ENCODE measurements at regions not wholly inside any gene's neighbourhood (a gene's known extent, or its start where the extent isn't known, plus 50 kb on each side); places are given as distances from the start of the nearest gene placed in this dataset.

GRCh38 chr14:101022121-101022520 lies 118.6 kb upstream of the RTL1 start (continued):
- TF ChIP-seq ZNF430 (CRISPR knock-in tag; IDR thresholded peaks at IDR 0.05) (no peak), ZNF33A (CRISPR knock-in tag; IDR thresholded peaks at IDR 0.05; ENCODE audit: borderline replicate concordance) (no peak), ZNF451 (CRISPR knock-in tag; IDR thresholded peaks at IDR 0.05) (no peak)

- intact Hi-C loops (cut with micrococcal nuclease; ENCODE audit: unreplicated experiment) (no loop called here), in situ Hi-C loops (cut with HindIII; ENCODE audit: extremely low pct_ligation_motif_present, low pct_unique_long_range_greater_than_20kb) (no loop called here)
- FAIRE-seq, result no peak
- H3K27me3 ChIP-seq (ENCODE audit: control insufficient read depth in 1 of 2, insufficient read depth in 2 of 2, low read length in 2 of 2), result peaks cover 8 to 78% of the 10 kb centered on the region in 2 experiments
- 31% methylated on average over 15 of the region's 15 CpGs for WGBS (ENCODE audit: low lambda C conversion rate)
- H3K36me3 ChIP-seq (replicated peaks in 1 of 2; ENCODE audit: control insufficient read depth in 1 of 2, insufficient read depth in 2 of 2, low read length in 2 of 2), result no peaks in the 10 kb centered on the region
- H3K4me2 ChIP-seq (ENCODE audit: low read depth, low read length), result no peak overlapping the region
- no peak overlapping the region for H3K9ac ChIP-seq (ENCODE audit: insufficient read depth, low read depth, low read length)
- no peaks in the 10 kb centered on the region for H3K9me3 ChIP-seq (ENCODE audit: low read length)
- no peak for DNase-seq (ENCODE audit: low spot score)
- H4K20me1 ChIP-seq (ENCODE audit: insufficient read depth, low read length), result 0 out of 2 replicates have a peak, but pooled peaks cover 4% of the 10 kb centered on the region
- ATAC-seq, result no peak
- no peak overlapping the region for H3K27ac ChIP-seq (ENCODE audit: extremely low read length, insufficient read depth, low read length)
- H3K4me3 ChIP-seq (replicated peaks in 1 of 3; ENCODE audit: insufficient read depth in 1 of 3, low read depth in 2 of 3, low read length in 3 of 3), result no peak overlapping the region
- H2AFZ ChIP-seq (ENCODE audit: low read length), result no peak overlapping the region
- no TSS peak for BruUV-seq (replicated peaks)
- CTCF ChIA-PET (ENCODE audit: low intra/inter-chr PET ratio, low total read pairs), result no interaction called here
- no peaks in the 10 kb centered on the region for H3K79me2 ChIP-seq (ENCODE audit: insufficient read depth, low read length)
- POLR2A ChIA-PET, result no interaction called here
- TF ChIP-seq CBX2 (IDR thresholded peaks at IDR 0.05; ENCODE audit: low read depth, low read length) (no peak), CBX2 (CRISPR knock-in tag; IDR thresholded peaks at IDR 0.05; ENCODE audit: low read depth) (no peak)
- H3K4me1 ChIP-seq (ENCODE audit: insufficient read depth, low read length), result no peaks in the 10 kb centered on the region
These were observed 119.5 kb upstream of the RTL1 start for GRCh38 chr14:101022916-101023435.

GRCh38 chr14:101024686-101025085 lies 121.2 kb upstream of the RTL1 start:
- no TSS peak for BruUV-seq (replicated peaks)
- H3K36me3 ChIP-seq (replicated peaks in 1 of 2; ENCODE audit: control insufficient read depth in 1 of 2, insufficient read depth in 2 of 2, low read length in 2 of 2), result no peaks in the 10 kb centered on the region
- H3K27ac ChIP-seq (ENCODE audit: extremely low read length, insufficient read depth, low read length), result no peak overlapping the region
- FAIRE-seq (no peak), ATAC-seq (no peak), DNase-seq (ENCODE audit: low spot score) (no peak)
- ChIA-PET CTCF (ENCODE audit: low intra/inter-chr PET ratio, low total read pairs) (no interaction called here), POLR2A (no interaction called here)
- 0 out of 2 replicates have a peak, but pooled peaks cover 4% of the 10 kb centered on the region for H4K20me1 ChIP-seq (ENCODE audit: insufficient read depth, low read length)
- no peaks in the 10 kb centered on the region for H3K79me2 ChIP-seq (ENCODE audit: insufficient read depth, low read length)
- intact Hi-C loops (cut with micrococcal nuclease; ENCODE audit: unreplicated experiment) (no loop called here), in situ Hi-C loops (cut with HindIII; ENCODE audit: extremely low pct_ligation_motif_present, low pct_unique_long_range_greater_than_20kb) (no loop called here)
- H3K9me3 ChIP-seq (ENCODE audit: low read length), result no peaks in the 10 kb centered on the region
- no peak overlapping the region for H2AFZ ChIP-seq (ENCODE audit: low read length)
- no peak overlapping the region for H3K4me2 ChIP-seq (ENCODE audit: low read depth, low read length)
- H3K27me3 ChIP-seq (ENCODE audit: control insufficient read depth in 1 of 2, insufficient read depth in 2 of 2, low read length in 2 of 2), result peaks cover 8 to 88% of the 10 kb centered on the region in 2 experiments
- no peaks in the 10 kb centered on the region for H3K4me1 ChIP-seq (ENCODE audit: insufficient read depth, low read length)
- 33% methylated on average over 10 of the region's 11 CpGs for WGBS (ENCODE audit: low lambda C conversion rate)
- H3K4me3 ChIP-seq (replicated peaks in 1 of 3; ENCODE audit: insufficient read depth in 1 of 3, low read depth in 2 of 3, low read length in 3 of 3), result no peak overlapping the region
- no peak overlapping the region for H3K9ac ChIP-seq (ENCODE audit: insufficient read depth, low read depth, low read length)
- TF ChIP-seq ZNF17 (CRISPR knock-in tag; IDR thresholded peaks at IDR 0.05), result no peak
- no peak for TF ChIP-seq ZBTB25 (CRISPR knock-in tag; IDR thresholded peaks at IDR 0.05)
- no peak for TF ChIP-seq HOXA5 (CRISPR knock-in tag; IDR thresholded peaks at IDR 0.05)
- TF ChIP-seq ZNF839 (CRISPR knock-in tag; IDR thresholded peaks at IDR 0.05; ENCODE audit: borderline replicate concordance), result no peak
- no peak for TF ChIP-seq ZNF138 (CRISPR knock-in tag; IDR thresholded peaks at IDR 0.05; ENCODE audit: low read depth)
- no peak for TF ChIP-seq ZNF503 (CRISPR knock-in tag; IDR thresholded peaks at IDR 0.05)
- TF ChIP-seq GATA4 (IDR thresholded peaks at IDR 0.05; ENCODE audit: borderline replicate concordance, low read depth), result no peak
- TF ChIP-seq CTCF (CRISPR knock-in tag; IDR thresholded peaks at IDR 0.05), result no peak
- no peak for TF ChIP-seq MAFK (conservative IDR thresholded peaks at IDR 0.05 in 1 of 2, IDR thresholded peaks at IDR 0.05 in 1 of 2; ENCODE audit: low read length in 2 of 2)
